ENCODE measurements at regions not wholly inside any gene's neighbourhood (a gene's known extent, or its start where the extent isn't known, plus 50 kb on each side); places are given as distances from the start of the nearest gene placed in this dataset.
"Not testable (repeated sequence)": the region's sequence is repeated elsewhere in the genome, so short reads cannot be mapped to it uniquely, and the experiment has no call there.

GRCh38 chr16:88238732-88239274, 144.0 kb upstream of the ZNF469 start:
- H3K4me3 ChIP-seq (ENCODE audit: insufficient read depth, low read length); H3K36me3 ChIP-seq (ENCODE audit: insufficient read depth, low read length); H3K9me3 ChIP-seq (ENCODE audit: low read depth, low read length); H4K20me1 ChIP-seq (ENCODE audit: insufficient read depth, low read length); H3K27me3 ChIP-seq (ENCODE audit: insufficient read depth, low read length); H2AFZ ChIP-seq (ENCODE audit: low read length); H3K79me2 ChIP-seq (ENCODE audit: insufficient read depth, low read length): not testable (repeated sequence)
- DNase-seq (ENCODE audit: insufficient read length, low spot score, missing footprints) = peak; percentile 97
- Histone ChIP-seq H3K4me1 (ENCODE audit: insufficient read depth, low read length) (peaks cover 33% of the 10 kb centered on the region), H3K4me2 (ENCODE audit: insufficient read depth, low read length) (peak overlapping the region; percentile 48), H3K27ac (ENCODE audit: low read depth, low read length) (peak overlapping the region; percentile 91)

GRCh38 chr16:88240118-88240517, 142.6 kb upstream of the ZNF469 start:
- not testable (repeated sequence) for H3K36me3 ChIP-seq (ENCODE audit: insufficient read depth, low read length); H4K20me1 ChIP-seq (ENCODE audit: insufficient read depth, low read length); DNase-seq (ENCODE audit: insufficient read length, low spot score, missing footprints); H3K79me2 ChIP-seq (ENCODE audit: insufficient read depth, low read length); H3K9me3 ChIP-seq (ENCODE audit: low read depth, low read length); H2AFZ ChIP-seq (ENCODE audit: low read length); H3K27me3 ChIP-seq (ENCODE audit: insufficient read depth, low read length); H3K4me2 ChIP-seq (ENCODE audit: insufficient read depth, low read length); H3K4me3 ChIP-seq (ENCODE audit: insufficient read depth, low read length)
- peaks cover 36% of the 10 kb centered on the region for H3K4me1 ChIP-seq (ENCODE audit: insufficient read depth, low read length)
- peak overlapping the region; percentile 73 for H3K27ac ChIP-seq (ENCODE audit: low read depth, low read length)

GRCh38 chr16:88240776-88241175, 142.0 kb upstream of the ZNF469 start:
- H3K4me1 ChIP-seq (ENCODE audit: insufficient read depth, low read length) = peaks cover 37% of the 10 kb centered on the region
- peak overlapping the region; percentile 73 for H3K27ac ChIP-seq (ENCODE audit: low read depth, low read length)
- not testable (repeated sequence) for H3K9me3 ChIP-seq (ENCODE audit: low read depth, low read length); H3K4me2 ChIP-seq (ENCODE audit: insufficient read depth, low read length); DNase-seq (ENCODE audit: insufficient read length, low spot score, missing footprints); H3K27me3 ChIP-seq (ENCODE audit: insufficient read depth, low read length); H4K20me1 ChIP-seq (ENCODE audit: insufficient read depth, low read length); H3K79me2 ChIP-seq (ENCODE audit: insufficient read depth, low read length); H2AFZ ChIP-seq (ENCODE audit: low read length); H3K36me3 ChIP-seq (ENCODE audit: insufficient read depth, low read length); H3K4me3 ChIP-seq (ENCODE audit: insufficient read depth, low read length)

- H4K20me1 ChIP-seq (ENCODE audit: insufficient read depth, low read length); H3K9me3 ChIP-seq (ENCODE audit: low read depth, low read length); H3K4me2 ChIP-seq (ENCODE audit: insufficient read depth, low read length); H2AFZ ChIP-seq (ENCODE audit: low read length); H3K4me3 ChIP-seq (ENCODE audit: insufficient read depth, low read length); H3K27me3 ChIP-seq (ENCODE audit: insufficient read depth, low read length); H3K36me3 ChIP-seq (ENCODE audit: insufficient read depth, low read length); DNase-seq (ENCODE audit: insufficient read length, low spot score, missing footprints); H3K79me2 ChIP-seq (ENCODE audit: insufficient read depth, low read length): not testable (repeated sequence)
- Histone ChIP-seq H3K27ac (ENCODE audit: low read depth, low read length) (peak overlapping the region; percentile 93), H3K4me1 (ENCODE audit: insufficient read depth, low read length) (peaks cover 43% of the 10 kb centered on the region)
These were observed 141.1 kb upstream of the ZNF469 start for GRCh38 chr16:88241404-88242311.

GRCh38 chr16:88242312-88243295, 140.2 kb upstream of the ZNF469 start:
- H3K36me3 ChIP-seq (ENCODE audit: insufficient read depth, low read length); H3K4me3 ChIP-seq (ENCODE audit: insufficient read depth, low read length); H3K27me3 ChIP-seq (ENCODE audit: insufficient read depth, low read length); H4K20me1 ChIP-seq (ENCODE audit: insufficient read depth, low read length); H3K79me2 ChIP-seq (ENCODE audit: insufficient read depth, low read length); H3K9me3 ChIP-seq (ENCODE audit: low read depth, low read length); H2AFZ ChIP-seq (ENCODE audit: low read length): not testable (repeated sequence)
- DNase-seq (ENCODE audit: insufficient read length, low spot score, missing footprints) = peak; percentile 92
- Histone ChIP-seq H3K4me2 (ENCODE audit: insufficient read depth, low read length) (peak overlapping the region; percentile 2), H3K27ac (ENCODE audit: low read depth, low read length) (peak overlapping the region; percentile 93), H3K4me1 (ENCODE audit: insufficient read depth, low read length) (peaks cover 43% of the 10 kb centered on the region)

GRCh38 chr16:88243921-88244320, 138.8 kb upstream of the ZNF469 start:
- not testable (repeated sequence) for H3K4me3 ChIP-seq (ENCODE audit: insufficient read depth, low read length); H3K27me3 ChIP-seq (ENCODE audit: insufficient read depth, low read length); H3K4me2 ChIP-seq (ENCODE audit: insufficient read depth, low read length); DNase-seq (ENCODE audit: insufficient read length, low spot score, missing footprints); H3K79me2 ChIP-seq (ENCODE audit: insufficient read depth, low read length); H3K9me3 ChIP-seq (ENCODE audit: low read depth, low read length); H4K20me1 ChIP-seq (ENCODE audit: insufficient read depth, low read length); H2AFZ ChIP-seq (ENCODE audit: low read length); H3K36me3 ChIP-seq (ENCODE audit: insufficient read depth, low read length)
- Histone ChIP-seq H3K4me1 (ENCODE audit: insufficient read depth, low read length) (peaks cover 37% of the 10 kb centered on the region), H3K27ac (ENCODE audit: low read depth, low read length) (peak overlapping the region; percentile 99)

- H3K79me2 ChIP-seq (ENCODE audit: insufficient read depth, low read length); H3K27me3 ChIP-seq (ENCODE audit: insufficient read depth, low read length); H3K9me3 ChIP-seq (ENCODE audit: low read depth, low read length); H2AFZ ChIP-seq (ENCODE audit: low read length); H3K36me3 ChIP-seq (ENCODE audit: insufficient read depth, low read length); H4K20me1 ChIP-seq (ENCODE audit: insufficient read depth, low read length): not testable (repeated sequence)
- Histone ChIP-seq H3K4me2 (ENCODE audit: insufficient read depth, low read length) (peak overlapping the region; percentile 75), H3K4me1 (ENCODE audit: insufficient read depth, low read length) (peaks cover 33% of the 10 kb centered on the region), H3K4me3 (ENCODE audit: insufficient read depth, low read length) (peak overlapping the region; percentile 24), H3K27ac (ENCODE audit: low read depth, low read length) (peak overlapping the region; percentile 99)
- peak; percentile 89 for DNase-seq (ENCODE audit: insufficient read length, low spot score, missing footprints)
These were observed 137.3 kb upstream of the ZNF469 start for GRCh38 chr16:88245241-88246081.

Data from osteoblast (primary cell).